ENCODE measurements at regions not wholly inside any gene's neighbourhood (a gene's known extent, or its start where the extent isn't known, plus 50 kb on each side); places are given as distances from the start of the nearest gene placed in this dataset.

DNA sequence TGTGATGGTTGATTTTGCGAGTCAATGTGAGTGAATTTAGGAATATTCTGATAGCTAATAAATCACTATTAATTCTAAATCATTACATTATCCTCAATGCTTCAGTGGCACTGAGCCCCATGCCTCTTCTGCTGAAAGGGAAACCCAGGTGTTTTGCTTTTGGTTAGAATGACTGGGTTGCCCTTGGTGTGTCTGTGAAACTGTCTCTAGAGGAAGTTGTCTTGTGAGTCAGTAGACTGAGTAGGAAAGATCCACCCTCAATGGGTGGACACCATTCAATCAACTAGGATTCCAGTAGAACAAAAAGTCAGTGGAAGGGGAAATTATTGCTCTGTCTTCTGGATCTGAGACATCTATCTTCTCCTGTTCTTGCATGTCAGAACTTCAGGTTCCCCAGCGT lies 472.4 kb downstream of the ANKRD7 start:
- Histone ChIP-seq H3K4me3 (ENCODE audit: low read depth, low read length) (no peak overlapping the region), H3K27me3 (replicated peaks) (no peaks in the 10 kb centered on the region), H3K36me3 (replicated peaks) (no peaks in the 10 kb centered on the region), H3K27ac (no peak overlapping the region)
- in situ Hi-C loops (cut with HindIII; ENCODE audit: low pct_ligation_motif_present, low sequenced_read_pairs) = no loop called here
- TF ChIP-seq, protein P1, sequence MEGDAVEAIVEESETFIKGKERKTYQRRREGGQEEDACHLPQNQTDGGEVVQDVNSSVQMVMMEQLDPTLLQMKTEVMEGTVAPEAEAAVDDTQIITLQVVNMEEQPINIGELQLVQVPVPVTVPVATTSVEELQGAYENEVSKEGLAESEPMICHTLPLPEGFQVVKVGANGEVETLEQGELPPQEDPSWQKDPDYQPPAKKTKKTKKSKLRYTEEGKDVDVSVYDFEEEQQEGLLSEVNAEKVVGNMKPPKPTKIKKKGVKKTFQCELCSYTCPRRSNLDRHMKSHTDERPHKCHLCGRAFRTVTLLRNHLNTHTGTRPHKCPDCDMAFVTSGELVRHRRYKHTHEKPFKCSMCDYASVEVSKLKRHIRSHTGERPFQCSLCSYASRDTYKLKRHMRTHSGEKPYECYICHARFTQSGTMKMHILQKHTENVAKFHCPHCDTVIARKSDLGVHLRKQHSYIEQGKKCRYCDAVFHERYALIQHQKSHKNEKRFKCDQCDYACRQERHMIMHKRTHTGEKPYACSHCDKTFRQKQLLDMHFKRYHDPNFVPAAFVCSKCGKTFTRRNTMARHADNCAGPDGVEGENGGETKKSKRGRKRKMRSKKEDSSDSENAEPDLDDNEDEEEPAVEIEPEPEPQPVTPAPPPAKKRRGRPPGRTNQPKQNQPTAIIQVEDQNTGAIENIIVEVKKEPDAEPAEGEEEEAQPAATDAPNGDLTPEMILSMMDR (IDR thresholded peaks at IDR 0.05; ENCODE audit: low read depth, low read length, missing control alignments) = no peak
- no peak for DNase-seq

DNA sequence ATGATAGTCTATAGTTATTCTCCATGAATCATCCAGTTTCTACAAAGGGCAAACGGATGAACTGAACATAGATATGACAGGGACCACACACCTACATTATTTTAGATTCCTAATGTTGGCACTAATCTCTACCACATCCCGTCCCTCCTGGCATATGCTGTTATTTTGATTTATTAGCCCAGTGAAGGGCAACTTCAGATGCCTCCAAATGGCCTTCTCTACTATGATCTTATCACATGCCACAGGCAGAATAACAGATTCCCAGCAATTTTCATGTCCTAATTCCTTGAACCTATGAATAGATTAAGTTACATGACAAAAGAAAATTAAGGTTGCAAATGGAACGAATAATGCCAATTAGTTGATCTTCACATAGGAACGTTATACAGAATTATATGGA lies 474.7 kb downstream of the ANKRD7 start:
- Histone ChIP-seq H3K36me3 (replicated peaks) (no peaks in the 10 kb centered on the region), H3K27ac (no peak overlapping the region), H3K27me3 (replicated peaks) (no peaks in the 10 kb centered on the region), H3K4me3 (ENCODE audit: low read depth, low read length) (no peak overlapping the region)
- in situ Hi-C loops (cut with HindIII; ENCODE audit: low pct_ligation_motif_present, low sequenced_read_pairs) = no loop called here
- DNase-seq = no peak
- TF ChIP-seq, protein P1 (IDR thresholded peaks at IDR 0.05; ENCODE audit: low read depth, low read length, missing control alignments) = no peak

- in situ Hi-C loops (cut with HindIII; ENCODE audit: low pct_ligation_motif_present, low sequenced_read_pairs) = no loop called here
Measured at GRCh38 chr7:118708741-118709140, 484.2 kb downstream of the ANKRD7 start.

GRCh38 chr7:118711688-118712087 lies 487.2 kb downstream of the ANKRD7 start:
- TF ChIP-seq, protein P1 (IDR thresholded peaks at IDR 0.05; ENCODE audit: low read depth, low read length, missing control alignments) = no peak
- H3K36me3 ChIP-seq (replicated peaks) = no peaks in the 10 kb centered on the region
- in situ Hi-C loops (cut with HindIII; ENCODE audit: low pct_ligation_motif_present, low sequenced_read_pairs) = no loop called here

More at GRCh38 chr7:118708741-118709140, 484.2 kb downstream of the ANKRD7 start:
- TF ChIP-seq, protein P1 (IDR thresholded peaks at IDR 0.05; ENCODE audit: low read depth, low read length, missing control alignments) = no peak
- Histone ChIP-seq H3K36me3 (replicated peaks) (no peaks in the 10 kb centered on the region), H3K27me3 (replicated peaks) (no peaks in the 10 kb centered on the region), H3K27ac (no peak overlapping the region), H3K4me3 (ENCODE audit: low read depth, low read length) (no peak overlapping the region)
- DNase-seq = no peak

DNA sequence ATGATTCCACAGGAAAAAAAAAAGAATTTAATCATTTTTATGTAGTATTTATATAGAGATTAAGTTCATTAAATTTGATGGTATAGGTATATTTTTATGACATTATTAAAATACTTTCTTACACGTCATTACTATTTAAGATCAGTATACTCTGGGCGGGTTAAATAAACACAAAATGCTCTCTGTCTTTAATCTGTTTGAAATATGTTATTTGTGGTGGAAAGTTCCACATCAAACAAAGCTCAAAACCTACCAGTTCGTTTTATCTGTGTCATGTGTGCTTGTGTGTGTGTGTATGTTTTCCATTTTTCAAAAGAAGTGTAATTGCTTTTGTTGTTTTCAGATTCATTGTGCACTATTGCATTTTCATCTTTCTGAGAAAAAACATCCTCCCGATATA lies 488.5 kb downstream of the ANKRD7 start:
- Histone ChIP-seq H3K27ac (no peak overlapping the region), H3K36me3 (replicated peaks) (no peaks in the 10 kb centered on the region), H3K27me3 (replicated peaks) (no peaks in the 10 kb centered on the region), H3K4me3 (ENCODE audit: low read depth, low read length) (no peak overlapping the region)
- in situ Hi-C loops (cut with HindIII; ENCODE audit: low pct_ligation_motif_present, low sequenced_read_pairs) = no loop called here
- TF ChIP-seq, protein P1 (IDR thresholded peaks at IDR 0.05; ENCODE audit: low read depth, low read length, missing control alignments) = no peak
- no peak for DNase-seq

More at GRCh38 chr7:118711688-118712087, 487.2 kb downstream of the ANKRD7 start:
- Histone ChIP-seq H3K27ac (no peak overlapping the region), H3K4me3 (ENCODE audit: low read depth, low read length) (no peak overlapping the region), H3K27me3 (replicated peaks) (no peaks in the 10 kb centered on the region)
- DNase-seq = no peak

GRCh38 chr7:118720632-118721031 lies 496.1 kb downstream of the ANKRD7 start:
- no peaks in the 10 kb centered on the region for H3K36me3 ChIP-seq (replicated peaks)
- DNase-seq = no peak
- in situ Hi-C loops (cut with HindIII; ENCODE audit: low pct_ligation_motif_present, low sequenced_read_pairs) = no loop called here
- no peaks in the 10 kb centered on the region for H3K27me3 ChIP-seq (replicated peaks)
- no peak overlapping the region for H3K4me3 ChIP-seq (ENCODE audit: low read depth, low read length)
- no peak overlapping the region for H3K27ac ChIP-seq
- TF ChIP-seq, protein P1 (IDR thresholded peaks at IDR 0.05; ENCODE audit: low read depth, low read length, missing control alignments) = no peak

All from brain microvascular endothelial cell (primary cell).